Neural cell (in vitro differentiated cells): ENCODE measurements at regions not wholly inside any gene's neighbourhood (a gene's known extent, or its start where the extent isn't known, plus 50 kb on each side); places are given as distances from the start of the nearest gene placed in this dataset.

Source experiments
- H2AFZ ChIP-seq: fragments of 200-600, 300-800 bp; sonication (generic), shearing (Covaris generic); 2 replicates; pipeline ENCODE4 v1.6.0; 2014; ENCODE audit warnings: low read depth, mild to moderate bottlenecking, antibody characterized with exemption, low read length, moderate library complexity
- H3F3A ChIP-seq: fragments of 200-600 bp; shearing (Covaris generic); 2 replicates; pipeline ENCODE4 v1.6.1; 2016; ENCODE audit warnings: mild to moderate bottlenecking, moderate library complexity, mixed read lengths, antibody characterized with exemption, low read length; ENCODE audit not compliant: insufficient read depth, poor library complexity, severe bottlenecking
- H3K27ac ChIP-seq: fragments of 200-600, 300-800 bp; sonication (generic), shearing (Covaris generic); 2 replicates; pipeline ENCODE4 v1.5.1; 2014; ENCODE audit warnings: mild to moderate bottlenecking, low read length, moderate library complexity
- H3K27me3 ChIP-seq: fragments of 300-800, 200-600 bp; sonication (generic), shearing (Covaris generic); 2 replicates; pipeline ENCODE4 v1.6.0; 2014; ENCODE audit warnings: mild to moderate bottlenecking, low read depth, low read length, moderate library complexity; ENCODE audit not compliant: insufficient read depth
- H3K36me3 ChIP-seq: fragments of 300-800, 200-600 bp; sonication (generic), shearing (Covaris generic); 2 replicates; pipeline ENCODE4 v1.5.1; 2014; ENCODE audit warnings: mild to moderate bottlenecking, antibody characterized with exemption, low read length, moderate library complexity; ENCODE audit not compliant: insufficient read depth
- H3K4me2 ChIP-seq: fragments of 300-800, 200-600 bp; sonication (generic), shearing (Covaris generic); 2 replicates; pipeline ENCODE4 v1.6.0; 2014; ENCODE audit warnings: mild to moderate bottlenecking, low read length
- H3K4me3 ChIP-seq: fragments of 300-800, 200-600 bp; sonication (generic), shearing (Covaris generic); 2 replicates; pipeline ENCODE4 v1.5.1; 2014; ENCODE audit warnings: mild to moderate bottlenecking, low read length, moderate library complexity
- H3K79me2 ChIP-seq: fragments of 200-600 bp; shearing (Covaris generic); replicated peaks from 2 replicates; pipeline ENCODE4 v1.6.0; 2014; ENCODE audit warnings: mild to moderate bottlenecking, low read length, moderate library complexity; ENCODE audit not compliant: insufficient read depth
- H3K9ac ChIP-seq: fragments of 300-800, 200-600 bp; sonication (generic), shearing (Covaris generic); 2 replicates; pipeline ENCODE4 v1.6.1; 2016; ENCODE audit warnings: mild to moderate bottlenecking, low read length, mixed read lengths
- H3K9me2 ChIP-seq: fragments of 200-600 bp; shearing (Covaris generic); 2 replicates; pipeline ENCODE4 v1.6.1; 2016; ENCODE audit warnings: mild to moderate bottlenecking, low read length, mixed read lengths; ENCODE audit not compliant: insufficient read depth
- H3K9me3 ChIP-seq: fragments of 200-600, 300-800 bp; sonication (generic), shearing (Covaris generic); 2 replicates; pipeline ENCODE4 v1.6.1; 2016; ENCODE audit warnings: mild to moderate bottlenecking, mixed run types, low read length, moderate library complexity, mixed read lengths
- H4K20me1 ChIP-seq: fragments of 200-600 bp; shearing (Covaris generic); 2 replicates; pipeline ENCODE4 v1.6.1; 2016; ENCODE audit warnings: mild to moderate bottlenecking, mixed run types; ENCODE audit not compliant: insufficient read depth
- EP300 ChIP-seq: fragments of 450-650 bp; conservative IDR thresholded peaks from 2 replicates; pipeline ENCODE4 v1.6.1; 2014; ENCODE audit warnings: antibody characterized with exemption, mild to moderate bottlenecking, moderate library complexity; ENCODE audit not compliant: poor library complexity, severe bottlenecking
- EZH2 ChIP-seq: fragments of 200-600, 300-800 bp; shearing (Covaris generic), sonication (generic); IDR thresholded peaks from 2 replicates; pipeline ENCODE4 v1.6.1; 2014; ENCODE audit warnings: antibody characterized with exemption, low read length, borderline replicate concordance, mild to moderate bottlenecking; ENCODE audit not compliant: insufficient read depth, poor library complexity, severe bottlenecking
- MXI1 ChIP-seq: fragments of 450-650 bp; conservative IDR thresholded peaks from 2 replicates; pipeline ENCODE4 v1.6.1; 2014; ENCODE audit warnings: antibody characterized with exemption, mild to moderate bottlenecking; ENCODE audit not compliant: poor library complexity, severe bottlenecking
- POLR2AphosphoS5 ChIP-seq: IDR thresholded peaks from 2 replicates; pipeline ENCODE4 v1.6.1; 2012
- RAD21 ChIP-seq: fragments of 450-650 bp; conservative IDR thresholded peaks from 2 replicates; pipeline ENCODE4 v1.6.1; 2014; ENCODE audit warnings: antibody characterized with exemption, mild to moderate bottlenecking, moderate library complexity
- REST ChIP-seq: IDR thresholded peaks from 2 replicates; pipeline ENCODE4 v1.6.1; 2012; ENCODE audit warnings: borderline replicate concordance
- SMC3 ChIP-seq: fragments of 450-650 bp; conservative IDR thresholded peaks from 2 replicates; pipeline ENCODE4 v1.6.1; 2014; ENCODE audit warnings: antibody characterized with exemption, mild to moderate bottlenecking, moderate library complexity; ENCODE audit not compliant: poor library complexity
- TAF1 ChIP-seq: IDR thresholded peaks from 2 replicates; pipeline ENCODE4 v1.6.1; 2012; ENCODE audit warnings: low read depth
- TF ChIP-seq, protein P1 (sequence below): fragments of 450-650 bp; IDR thresholded peaks from 2 replicates; pipeline ENCODE4 v1.5.1; 2014; ENCODE audit warnings: antibody characterized with exemption, mild to moderate bottlenecking, moderate library complexity; ENCODE audit not compliant: poor library complexity, severe bottlenecking

- Histone ChIP-seq H3F3A (no peaks in the 10 kb centered on the region), H3K9me2 (no peaks in the 10 kb centered on the region), H3K27ac (no peak overlapping the region), H3K79me2 (no peaks in the 10 kb centered on the region), H4K20me1 (no peaks in the 10 kb centered on the region), H3K9me3 (no peaks in the 10 kb centered on the region), H3K27me3 (no peaks in the 10 kb centered on the region), H3K9ac (no peak overlapping the region), H2AFZ (no peak overlapping the region), H3K4me2 (no peak overlapping the region), H3K36me3 (no peaks in the 10 kb centered on the region), H3K4me3 (no peak overlapping the region)
- TF ChIP-seq TAF1 (no peak), MXI1 (no peak), REST (no peak), RAD21 (no peak), EZH2 (no peak), POLR2AphosphoS5 (no peak), SMC3 (no peak), EP300 (no peak)
- TF ChIP-seq, protein P1, sequence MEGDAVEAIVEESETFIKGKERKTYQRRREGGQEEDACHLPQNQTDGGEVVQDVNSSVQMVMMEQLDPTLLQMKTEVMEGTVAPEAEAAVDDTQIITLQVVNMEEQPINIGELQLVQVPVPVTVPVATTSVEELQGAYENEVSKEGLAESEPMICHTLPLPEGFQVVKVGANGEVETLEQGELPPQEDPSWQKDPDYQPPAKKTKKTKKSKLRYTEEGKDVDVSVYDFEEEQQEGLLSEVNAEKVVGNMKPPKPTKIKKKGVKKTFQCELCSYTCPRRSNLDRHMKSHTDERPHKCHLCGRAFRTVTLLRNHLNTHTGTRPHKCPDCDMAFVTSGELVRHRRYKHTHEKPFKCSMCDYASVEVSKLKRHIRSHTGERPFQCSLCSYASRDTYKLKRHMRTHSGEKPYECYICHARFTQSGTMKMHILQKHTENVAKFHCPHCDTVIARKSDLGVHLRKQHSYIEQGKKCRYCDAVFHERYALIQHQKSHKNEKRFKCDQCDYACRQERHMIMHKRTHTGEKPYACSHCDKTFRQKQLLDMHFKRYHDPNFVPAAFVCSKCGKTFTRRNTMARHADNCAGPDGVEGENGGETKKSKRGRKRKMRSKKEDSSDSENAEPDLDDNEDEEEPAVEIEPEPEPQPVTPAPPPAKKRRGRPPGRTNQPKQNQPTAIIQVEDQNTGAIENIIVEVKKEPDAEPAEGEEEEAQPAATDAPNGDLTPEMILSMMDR, result no peak
Observed at GRCh38 chr7:46033592-46033991, 112.5 kb upstream of the IGFBP3 start.

GRCh38 chr7:46032942-46033341, 111.9 kb upstream of the IGFBP3 start:
- Histone ChIP-seq H3K9me2 (no peaks in the 10 kb centered on the region), H3K36me3 (no peaks in the 10 kb centered on the region), H3K4me2 (no peak overlapping the region), H3K27ac (no peak overlapping the region), H4K20me1 (no peaks in the 10 kb centered on the region), H3F3A (no peaks in the 10 kb centered on the region), H3K9me3 (no peaks in the 10 kb centered on the region), H3K4me3 (no peak overlapping the region), H3K9ac (no peak overlapping the region), H2AFZ (no peak overlapping the region), H3K27me3 (no peaks in the 10 kb centered on the region), H3K79me2 (no peaks in the 10 kb centered on the region)
- TF ChIP-seq MXI1, result no peak
- no peak for TF ChIP-seq TAF1
- TF ChIP-seq, protein P1, result no peak
- TF ChIP-seq SMC3, result no peak
- TF ChIP-seq POLR2AphosphoS5, result no peak
- no peak for TF ChIP-seq EZH2
- no peak for TF ChIP-seq RAD21
- TF ChIP-seq REST, result no peak
- no peak for TF ChIP-seq EP300
